ENCODE measurements at regions not wholly inside any gene's neighbourhood (a gene's known extent, or its start where the extent isn't known, plus 50 kb on each side); places are given as distances from the start of the nearest gene placed in this dataset.
A peak's percentile ranks its signal among the peaks of the same experiment; 100 is the strongest.

- no peak overlapping the region for H3K4me3 ChIP-seq
- peaks cover 1 to 5% (median 5%) of the 10 kb centered on the region in 3 donors for H3K4me1 ChIP-seq
- no peaks in the 10 kb centered on the region for H3K9me3 ChIP-seq
- no peaks in the 10 kb centered on the region for H3K27me3 ChIP-seq
- TF ChIP-seq, protein P1, sequence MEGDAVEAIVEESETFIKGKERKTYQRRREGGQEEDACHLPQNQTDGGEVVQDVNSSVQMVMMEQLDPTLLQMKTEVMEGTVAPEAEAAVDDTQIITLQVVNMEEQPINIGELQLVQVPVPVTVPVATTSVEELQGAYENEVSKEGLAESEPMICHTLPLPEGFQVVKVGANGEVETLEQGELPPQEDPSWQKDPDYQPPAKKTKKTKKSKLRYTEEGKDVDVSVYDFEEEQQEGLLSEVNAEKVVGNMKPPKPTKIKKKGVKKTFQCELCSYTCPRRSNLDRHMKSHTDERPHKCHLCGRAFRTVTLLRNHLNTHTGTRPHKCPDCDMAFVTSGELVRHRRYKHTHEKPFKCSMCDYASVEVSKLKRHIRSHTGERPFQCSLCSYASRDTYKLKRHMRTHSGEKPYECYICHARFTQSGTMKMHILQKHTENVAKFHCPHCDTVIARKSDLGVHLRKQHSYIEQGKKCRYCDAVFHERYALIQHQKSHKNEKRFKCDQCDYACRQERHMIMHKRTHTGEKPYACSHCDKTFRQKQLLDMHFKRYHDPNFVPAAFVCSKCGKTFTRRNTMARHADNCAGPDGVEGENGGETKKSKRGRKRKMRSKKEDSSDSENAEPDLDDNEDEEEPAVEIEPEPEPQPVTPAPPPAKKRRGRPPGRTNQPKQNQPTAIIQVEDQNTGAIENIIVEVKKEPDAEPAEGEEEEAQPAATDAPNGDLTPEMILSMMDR (IDR thresholded peaks at IDR 0.05): no peak
- intact Hi-C loops (cut with DNase I): no loop called here
- no peak overlapping the region for H3K27ac ChIP-seq
- no peaks in the 10 kb centered on the region for H3K36me3 ChIP-seq
- DNase-seq (peak in 1 of 6 donors; percentile 6), ATAC-seq (no peak), FAIRE-seq (no peak)
- 72 to 83% methylated on average over 22 of the region's 22 CpGs for WGBS, 2 donors
Measured at GRCh38 chr6:168190646-168191443, 111.8 kb upstream of the FRMD1 start.

DNA sequence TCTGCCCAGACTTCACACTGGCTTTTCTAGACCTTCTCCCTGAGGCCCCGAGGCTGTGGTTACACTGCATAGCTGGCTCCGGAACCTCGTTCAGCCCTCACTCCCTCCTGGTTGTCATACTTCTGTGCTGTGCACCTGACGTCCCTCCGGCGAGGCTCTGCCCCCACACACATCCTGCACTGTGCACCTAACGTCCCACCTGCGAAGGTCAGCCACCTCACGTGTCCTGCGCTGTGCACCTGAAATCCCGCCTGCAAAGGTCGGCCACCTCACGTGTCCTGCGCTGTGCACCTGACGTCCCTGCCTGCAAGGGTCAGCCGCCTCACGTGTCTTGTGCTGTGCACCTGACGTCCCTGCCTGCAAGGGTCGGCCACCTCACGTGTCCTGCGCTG lies 111.0 kb upstream of the FRMD1 start:
- Histone ChIP-seq H3K4me3 (no peak overlapping the region), H3K4me1 (no peaks in the 10 kb centered on the region), H3K9me3 (no peaks in the 10 kb centered on the region), H3K27me3 (no peaks in the 10 kb centered on the region), H3K27ac (no peak overlapping the region), H3K36me3 (no peaks in the 10 kb centered on the region)
- ATAC-seq (no peak), FAIRE-seq (no peak), DNase-seq (peak in 1 of 6 donors; percentile 2)
- TF ChIP-seq, protein P1 (IDR thresholded peaks at IDR 0.05): no peak
- WGBS, 2 donors: 75 to 87% methylated on average over 21 of the region's 21 CpGs
- intact Hi-C loops (cut with DNase I): no loop called here

GRCh38 chr6:168189200-168190013 lies 110.4 kb upstream of the FRMD1 start:
- ATAC-seq: no peak
- H3K4me3 ChIP-seq: no peak overlapping the region
- no peaks in the 10 kb centered on the region for H3K4me1 ChIP-seq
- no peak for FAIRE-seq
- no peak overlapping the region for H3K27ac ChIP-seq
- no peak for DNase-seq
- intact Hi-C loops (cut with DNase I): no loop called here
- no peaks in the 10 kb centered on the region for H3K36me3 ChIP-seq
- TF ChIP-seq, protein P1 (IDR thresholded peaks at IDR 0.05): no peak
- no peaks in the 10 kb centered on the region for H3K27me3 ChIP-seq
- WGBS, 2 donors: 80 to 85% methylated on average over 10 of the region's 10 CpGs
- no peaks in the 10 kb centered on the region for H3K9me3 ChIP-seq

GRCh38 chr6:168188369-168189199 lies 109.6 kb upstream of the FRMD1 start:
- Histone ChIP-seq H3K27me3 (no peaks in the 10 kb centered on the region), H3K4me1 (no peaks in the 10 kb centered on the region), H3K27ac (no peak overlapping the region), H3K4me3 (no peak overlapping the region), H3K36me3 (no peaks in the 10 kb centered on the region), H3K9me3 (no peaks in the 10 kb centered on the region)
- FAIRE-seq (no peak), ATAC-seq (no peak), DNase-seq (no peak)
- intact Hi-C loops (cut with DNase I): no loop called here
- TF ChIP-seq, protein P1 (IDR thresholded peaks at IDR 0.05): no peak
- WGBS, 2 donors: 78 to 85% methylated on average over 17 of the region's 17 CpGs
